Memory B cell (primary cell): ENCODE measurements at regions not wholly inside any gene's neighbourhood (a gene's known extent, or its start where the extent isn't known, plus 50 kb on each side); places are given as distances from the start of the nearest gene placed in this dataset.

ENCODE experiments used
- ATAC-seq: fragments of 150-1000 bp; cut with Tn5 transposase; 2 replicates; pipeline ENCODE4 v1.10.0; 2021; ENCODE audit warnings: low read depth, mild to moderate bottlenecking, moderate library complexity
- DNase-seq, 2 donors: peaks; one replicate each; pipeline ENCODE4 v3.0.0; 2022; ENCODE audit warnings: low spot score in 2 of 2
- H3K27ac Mint-ChIP-seq: one replicate; pipeline ENCODE4 v1.8.0; 2022; ENCODE audit warnings: mild to moderate bottlenecking, moderate library complexity, mixed read lengths
- H3K27me3 Mint-ChIP-seq: one replicate; pipeline ENCODE4 v1.8.0; 2022; ENCODE audit warnings: mixed read lengths
- H3K36me3 Mint-ChIP-seq: one replicate; pipeline ENCODE4 v1.8.0; 2022; ENCODE audit warnings: mild to moderate bottlenecking, mixed read lengths
- H3K4me1 Mint-ChIP-seq: one replicate; pipeline ENCODE4 v1.8.0; 2022; ENCODE audit warnings: mixed read lengths
- H3K4me3 Mint-ChIP-seq: one replicate; pipeline ENCODE4 v1.8.0; 2022; ENCODE audit warnings: mild to moderate bottlenecking, moderate library complexity, mixed read lengths
- H3K9me3 Mint-ChIP-seq: one replicate; pipeline ENCODE4 v1.8.0; 2022; ENCODE audit warnings: mixed read lengths

- H3K9me3 Mint-ChIP-seq = no peaks in the 10 kb centered on the region
- no peaks in the 10 kb centered on the region for H3K36me3 Mint-ChIP-seq
- H3K27me3 Mint-ChIP-seq = peaks cover 19% of the 10 kb centered on the region
- no peak for DNase-seq
- no peak overlapping the region for H3K4me3 Mint-ChIP-seq
- H3K4me1 Mint-ChIP-seq = no peaks in the 10 kb centered on the region
- no peak overlapping the region for H3K27ac Mint-ChIP-seq
- ATAC-seq = no peak
These were observed 116.3 kb downstream of the RPL22L1 start for GRCh38 chr3:170753421-170754310.

GRCh38 chr3:170752571-170753155 is 117.3 kb downstream of the RPL22L1 start:
- no peak overlapping the region for H3K4me3 Mint-ChIP-seq
- H3K9me3 Mint-ChIP-seq = no peaks in the 10 kb centered on the region
- H3K36me3 Mint-ChIP-seq = no peaks in the 10 kb centered on the region
- ATAC-seq (no peak), DNase-seq (no peak)
- peaks cover 23% of the 10 kb centered on the region for H3K27me3 Mint-ChIP-seq
- no peak overlapping the region for H3K27ac Mint-ChIP-seq
- no peaks in the 10 kb centered on the region for H3K4me1 Mint-ChIP-seq

DNA sequence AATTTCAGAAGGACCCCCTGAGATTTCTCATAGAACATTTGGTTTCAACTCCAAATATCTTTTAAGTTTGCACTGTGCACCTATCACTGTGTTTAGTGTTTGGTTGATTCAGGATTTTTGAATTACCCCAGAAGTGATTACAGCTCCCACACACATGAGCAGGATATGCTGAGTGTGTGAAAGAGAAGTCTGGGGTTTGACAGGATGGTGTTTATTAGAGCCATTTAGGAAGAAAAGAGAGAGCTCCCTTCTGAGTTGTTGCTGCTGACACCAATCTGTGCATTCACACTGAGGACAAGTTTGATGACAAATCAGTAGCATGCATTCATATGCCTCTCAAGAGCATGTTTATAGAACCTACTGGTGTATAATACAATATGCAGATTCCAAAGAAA is 118.1 kb downstream of the RPL22L1 start:
- Mint-ChIP-seq H3K4me1 (no peaks in the 10 kb centered on the region), H3K4me3 (no peak overlapping the region), H3K36me3 (no peaks in the 10 kb centered on the region), H3K27ac (no peak overlapping the region), H3K27me3 (peaks cover 27% of the 10 kb centered on the region), H3K9me3 (no peaks in the 10 kb centered on the region)
- ATAC-seq = no peak
- no peak for DNase-seq

DNA sequence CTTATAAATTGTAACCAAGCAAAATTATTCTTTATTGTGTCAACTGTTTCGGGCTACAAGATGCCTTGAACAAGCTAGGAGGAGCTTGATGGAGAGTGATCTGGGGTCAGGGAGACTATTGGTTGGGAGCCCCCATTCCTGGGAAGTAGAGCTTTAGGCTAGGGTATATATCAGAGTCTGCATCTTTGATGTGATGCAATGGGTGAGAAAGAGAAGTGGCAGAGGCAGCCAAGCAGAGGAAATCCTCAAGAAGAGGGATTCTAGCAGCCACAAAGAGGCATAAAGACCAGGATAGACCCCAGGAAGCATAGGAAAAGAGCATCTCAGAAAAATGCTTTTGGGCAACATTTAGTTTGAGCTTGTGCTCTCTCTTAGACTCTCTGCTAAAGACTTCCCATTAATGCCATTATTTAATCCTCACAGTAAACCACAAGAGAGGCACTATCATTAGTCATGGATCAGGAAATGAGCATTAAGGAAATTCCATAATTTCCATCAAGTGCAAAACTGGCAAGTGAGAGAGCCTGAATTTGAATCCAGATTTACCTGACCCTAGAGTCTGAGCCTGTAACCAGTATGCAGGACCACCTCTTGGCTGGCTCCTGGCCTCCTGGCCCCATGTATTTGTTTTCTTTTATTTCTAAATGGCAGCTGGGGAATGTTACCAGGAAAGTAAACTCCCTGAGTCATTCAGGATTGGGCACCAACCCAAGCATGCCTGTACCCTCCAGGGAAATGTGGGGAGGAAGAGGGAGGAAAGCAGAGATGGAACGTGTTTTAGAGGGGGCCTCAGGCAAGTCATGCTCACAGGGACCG is 118.7 kb downstream of the RPL22L1 start:
- peaks cover 29% of the 10 kb centered on the region for H3K27me3 Mint-ChIP-seq
- ATAC-seq = no peak
- H3K4me1 Mint-ChIP-seq = no peaks in the 10 kb centered on the region
- H3K36me3 Mint-ChIP-seq = no peaks in the 10 kb centered on the region
- H3K9me3 Mint-ChIP-seq = no peaks in the 10 kb centered on the region
- DNase-seq = no peak
- no peak overlapping the region for H3K4me3 Mint-ChIP-seq
- H3K27ac Mint-ChIP-seq = no peak overlapping the region

- no peaks in the 10 kb centered on the region for H3K9me3 Mint-ChIP-seq
- no peaks in the 10 kb centered on the region for H3K36me3 Mint-ChIP-seq
- DNase-seq (no peak), ATAC-seq (no peak)
- no peak overlapping the region for H3K27ac Mint-ChIP-seq
- H3K4me1 Mint-ChIP-seq = no peaks in the 10 kb centered on the region
- peaks cover 29% of the 10 kb centered on the region for H3K27me3 Mint-ChIP-seq
- no peak overlapping the region for H3K4me3 Mint-ChIP-seq
These were observed 119.5 kb downstream of the RPL22L1 start for GRCh38 chr3:170750478-170750830.

DNA sequence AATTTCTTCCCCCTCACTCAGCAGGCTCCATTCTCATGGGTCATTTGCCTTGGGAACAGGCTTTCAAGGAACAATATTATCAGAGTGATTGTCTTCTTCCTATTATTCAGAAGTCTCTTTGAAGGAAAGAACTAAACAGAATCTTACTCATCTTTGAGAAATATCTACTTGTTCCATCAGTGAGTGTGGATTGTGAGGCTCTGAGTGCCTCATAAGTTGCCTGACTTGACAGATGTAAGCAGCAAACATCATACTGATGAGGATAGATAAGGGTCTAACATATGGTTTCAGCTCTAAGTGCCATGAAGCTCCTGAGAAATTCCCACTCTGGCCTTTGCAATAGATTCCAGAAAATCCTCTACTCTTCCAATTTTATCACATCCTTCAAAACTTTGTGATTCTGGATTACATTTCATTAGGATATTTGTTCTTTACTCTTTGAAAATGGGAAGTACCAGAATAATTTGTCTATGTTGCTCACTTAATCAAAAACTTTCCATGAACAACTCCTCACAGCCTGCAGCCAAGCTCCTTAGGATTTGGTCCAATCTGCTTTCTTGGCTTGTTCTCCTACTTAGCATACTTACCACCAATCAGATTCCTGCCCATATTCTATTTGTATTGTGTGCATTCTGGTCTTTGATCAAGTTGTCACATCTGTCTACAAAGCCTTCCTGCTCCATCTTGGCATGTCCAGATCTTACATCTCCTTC is 120.1 kb downstream of the RPL22L1 start:
- no peaks in the 10 kb centered on the region for H3K9me3 Mint-ChIP-seq
- no peak for ATAC-seq
- no peak overlapping the region for H3K4me3 Mint-ChIP-seq
- H3K36me3 Mint-ChIP-seq = no peaks in the 10 kb centered on the region
- no peak overlapping the region for H3K27ac Mint-ChIP-seq
- peaks cover 29% of the 10 kb centered on the region for H3K27me3 Mint-ChIP-seq
- H3K4me1 Mint-ChIP-seq = no peaks in the 10 kb centered on the region
- DNase-seq = no peak

GRCh38 chr3:170749185-170749584 is 120.8 kb downstream of the RPL22L1 start:
- peaks cover 29% of the 10 kb centered on the region for H3K27me3 Mint-ChIP-seq
- no peak overlapping the region for H3K27ac Mint-ChIP-seq
- DNase-seq = no peak
- no peak for ATAC-seq
- no peaks in the 10 kb centered on the region for H3K4me1 Mint-ChIP-seq
- H3K36me3 Mint-ChIP-seq = no peaks in the 10 kb centered on the region
- no peaks in the 10 kb centered on the region for H3K9me3 Mint-ChIP-seq
- H3K4me3 Mint-ChIP-seq = no peak overlapping the region

- H3K4me3 Mint-ChIP-seq = no peak overlapping the region
- H3K27ac Mint-ChIP-seq = no peak overlapping the region
- DNase-seq (no peak), ATAC-seq (no peak)
- H3K36me3 Mint-ChIP-seq = no peaks in the 10 kb centered on the region
- no peaks in the 10 kb centered on the region for H3K4me1 Mint-ChIP-seq
- H3K27me3 Mint-ChIP-seq = peaks cover 25% of the 10 kb centered on the region
- H3K9me3 Mint-ChIP-seq = no peaks in the 10 kb centered on the region
These were observed 123.6 kb downstream of the RPL22L1 start for GRCh38 chr3:170746175-170746942.

- Mint-ChIP-seq H3K36me3 (no peaks in the 10 kb centered on the region), H3K9me3 (no peaks in the 10 kb centered on the region), H3K4me1 (no peaks in the 10 kb centered on the region), H3K27me3 (peaks cover 21% of the 10 kb centered on the region), H3K4me3 (no peak overlapping the region), H3K27ac (no peak overlapping the region)
- DNase-seq (no peak), ATAC-seq (no peak)
These were observed 124.7 kb downstream of the RPL22L1 start for GRCh38 chr3:170745211-170745718.

DNA sequence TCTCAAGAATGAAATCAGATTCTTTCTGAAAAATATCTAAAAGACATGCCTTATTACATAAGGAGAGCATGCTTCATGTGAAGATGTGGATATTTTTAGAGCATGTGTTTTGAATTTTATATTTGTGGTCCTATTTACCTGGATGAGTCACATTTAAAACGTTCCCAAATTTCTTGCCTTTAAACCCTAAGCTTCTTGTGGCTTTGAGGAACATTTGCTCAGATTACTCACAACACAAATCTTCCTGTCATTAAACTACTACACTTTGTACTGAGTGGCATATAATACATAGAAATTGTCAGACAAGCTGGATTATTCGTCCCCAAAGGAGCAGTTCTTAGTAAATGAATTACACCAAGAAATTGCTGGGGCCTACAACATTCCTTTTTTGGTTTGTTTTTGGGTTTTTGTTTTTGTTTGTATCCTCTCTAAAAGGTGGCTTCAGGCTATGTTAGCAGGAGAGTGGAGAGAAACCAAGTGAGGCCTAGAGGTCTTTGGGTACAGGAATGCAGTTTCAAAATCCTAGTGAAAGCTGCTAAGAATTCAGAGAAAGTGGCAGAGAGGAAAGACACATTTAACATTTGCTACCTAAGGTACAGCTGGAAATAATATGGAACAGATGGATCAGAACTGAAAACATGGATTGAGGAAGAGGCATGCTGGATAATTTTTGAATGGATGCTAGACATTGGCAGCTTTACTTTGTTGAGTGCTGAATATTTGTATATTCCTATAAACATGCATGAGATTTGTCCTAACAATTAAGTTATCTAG is 128.1 kb downstream of the RPL22L1 start:
- Mint-ChIP-seq H3K27me3 (peaks cover 7% of the 10 kb centered on the region), H3K9me3 (peaks cover 3% of the 10 kb centered on the region), H3K36me3 (no peaks in the 10 kb centered on the region), H3K4me1 (no peaks in the 10 kb centered on the region), H3K27ac (no peak overlapping the region), H3K4me3 (no peak overlapping the region)
- no peak for DNase-seq
- ATAC-seq = no peak

- Mint-ChIP-seq H3K36me3 (no peaks in the 10 kb centered on the region), H3K4me1 (no peaks in the 10 kb centered on the region), H3K27ac (no peak overlapping the region), H3K4me3 (no peak overlapping the region), H3K9me3 (peaks cover 3% of the 10 kb centered on the region), H3K27me3 (peaks cover 5% of the 10 kb centered on the region)
- DNase-seq = no peak
- ATAC-seq = no peak
These were observed 129.0 kb downstream of the RPL22L1 start for GRCh38 chr3:170740726-170741591.

GRCh38 chr3:170740285-170740684 is 129.7 kb downstream of the RPL22L1 start:
- H3K9me3 Mint-ChIP-seq = peaks cover 3% of the 10 kb centered on the region
- no peak overlapping the region for H3K27ac Mint-ChIP-seq
- H3K4me1 Mint-ChIP-seq = no peaks in the 10 kb centered on the region
- DNase-seq (no peak), ATAC-seq (no peak)
- no peak overlapping the region for H3K4me3 Mint-ChIP-seq
- H3K27me3 Mint-ChIP-seq = peaks cover 5% of the 10 kb centered on the region
- H3K36me3 Mint-ChIP-seq = no peaks in the 10 kb centered on the region
